HG02981 (cell line): ENCODE measurements at regions not wholly inside any gene's neighbourhood (a gene's known extent, or its start where the extent isn't known, plus 50 kb on each side); places are given as distances from the start of the nearest gene placed in this dataset.
"Not testable (repeated sequence)": the region's sequence is repeated elsewhere in the genome, so short reads cannot be mapped to it uniquely, and the experiment has no call there.

Source experiments
- ATAC-seq: cut with Tn5 transposase; IDR thresholded peaks from one replicate; pipeline ENCODE4 v1.9.1; 2021; ENCODE audit warnings: mild to moderate bottlenecking, moderate library complexity; ENCODE audit not compliant: unreplicated experiment

GRCh38 chr17:52647411-52647810 lies 488.9 kb upstream of the CA10 start:
- ATAC-seq: no peak

- ATAC-seq: no peak
Measured at GRCh38 chr17:52636443-52636842, 477.9 kb upstream of the CA10 start.

DNA sequence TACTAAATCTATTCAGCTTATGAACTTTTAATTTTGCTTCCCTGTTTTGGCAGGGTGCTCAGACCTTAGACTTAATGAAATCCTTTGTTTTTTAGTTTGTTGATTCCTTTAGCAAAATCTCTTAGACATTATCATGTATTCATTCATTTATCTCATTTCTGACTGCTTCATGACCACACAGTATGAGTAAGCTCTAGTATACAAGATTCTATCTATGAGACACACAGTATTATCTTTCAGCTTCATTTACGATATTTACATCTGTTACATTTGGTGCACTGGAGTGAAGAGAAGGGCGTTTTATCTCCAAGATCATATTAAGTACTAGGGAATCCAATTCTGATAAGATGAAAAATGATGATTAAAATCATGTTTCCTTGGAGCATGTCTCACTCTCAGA lies 448.1 kb upstream of the CA10 start:
- no peak for ATAC-seq

DNA sequence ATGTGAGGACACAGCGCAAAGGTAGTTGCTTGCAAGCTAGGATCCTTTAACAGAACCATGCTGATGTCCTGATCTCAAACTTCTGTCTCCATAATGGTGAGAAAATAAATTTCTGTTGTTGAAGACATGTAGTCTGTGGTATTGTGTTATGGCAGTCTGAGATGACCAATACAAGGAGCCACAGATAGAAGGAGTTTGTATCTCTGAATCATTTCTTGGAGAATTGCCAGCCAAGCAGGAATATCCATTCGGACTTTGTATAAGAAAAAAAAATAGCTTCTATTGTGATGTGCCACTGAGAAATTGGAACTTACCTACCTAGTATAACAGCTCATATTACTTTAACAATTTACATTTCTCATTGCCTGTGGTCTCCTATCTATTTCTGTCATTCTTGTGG lies 447.6 kb upstream of the CA10 start:
- no peak for ATAC-seq

DNA sequence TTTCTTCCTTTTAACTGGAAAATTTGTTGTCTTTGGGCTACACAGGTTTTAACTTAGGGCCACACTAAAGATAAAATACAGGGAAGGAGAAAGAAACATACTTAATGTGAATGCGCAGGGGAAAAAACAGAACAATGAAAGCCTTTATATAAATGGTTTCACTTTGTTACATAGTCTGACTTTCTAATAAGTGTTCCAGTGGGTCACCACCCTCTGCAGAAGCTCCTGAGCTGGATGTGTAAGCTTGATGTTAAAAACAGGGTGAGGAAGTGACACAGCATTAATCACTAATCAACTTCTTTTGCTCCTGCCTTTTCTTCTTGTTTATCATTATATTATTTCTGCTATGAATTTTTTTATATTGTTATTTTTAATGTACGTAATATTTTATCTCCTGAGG lies 445.6 kb upstream of the CA10 start:
- ATAC-seq: no peak

GRCh38 chr17:52597452-52598215 lies 439.1 kb upstream of the CA10 start:
- ATAC-seq: not testable (repeated sequence)

DNA sequence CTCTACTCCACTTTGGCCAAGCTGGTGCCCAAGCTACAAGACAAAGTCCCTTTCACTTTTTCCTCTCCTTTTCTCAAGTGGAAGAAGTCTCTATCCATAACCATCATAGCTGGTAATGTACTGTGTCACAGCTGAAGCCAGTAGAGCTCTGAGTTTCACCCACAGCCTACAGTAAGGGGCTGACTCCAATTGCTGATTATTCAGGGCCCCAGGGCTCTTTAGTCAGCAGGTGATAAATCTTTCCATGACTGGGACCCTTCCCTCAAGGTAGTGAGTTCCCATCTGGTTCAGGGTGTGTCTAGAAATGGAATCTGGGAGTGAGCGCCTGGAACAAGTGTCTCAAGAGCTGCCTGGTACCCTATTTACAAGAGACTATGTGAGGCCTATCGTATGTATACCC lies 436.0 kb upstream of the CA10 start:
- no peak for ATAC-seq

- no peak for ATAC-seq
Measured at GRCh38 chr17:52546990-52547389, 388.5 kb upstream of the CA10 start.

GRCh38 chr17:52546493-52546892 lies 388.0 kb upstream of the CA10 start:
- ATAC-seq: no peak

- no peak for ATAC-seq
Measured at GRCh38 chr17:52537421-52537820, 378.9 kb upstream of the CA10 start.

DNA sequence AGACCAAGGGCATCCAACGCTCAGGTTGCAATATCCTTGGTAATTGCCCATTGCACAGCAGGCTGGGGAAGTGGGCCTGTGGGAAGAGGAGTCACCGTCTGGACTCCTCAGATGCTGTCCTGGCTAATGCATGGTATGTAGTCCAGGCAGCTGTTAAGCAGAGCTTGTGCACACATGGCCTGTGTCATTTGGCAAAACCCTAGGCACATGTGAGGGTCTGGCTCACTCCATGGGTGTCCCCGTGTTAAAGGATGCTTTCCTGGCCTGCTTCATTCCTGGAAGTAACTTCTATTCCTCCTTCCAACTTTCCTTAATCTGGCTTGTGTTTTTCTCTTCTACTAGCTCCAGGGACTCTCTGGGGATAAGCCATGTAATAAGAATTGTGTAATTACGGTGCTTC lies 378.0 kb upstream of the CA10 start:
- no peak for ATAC-seq

DNA sequence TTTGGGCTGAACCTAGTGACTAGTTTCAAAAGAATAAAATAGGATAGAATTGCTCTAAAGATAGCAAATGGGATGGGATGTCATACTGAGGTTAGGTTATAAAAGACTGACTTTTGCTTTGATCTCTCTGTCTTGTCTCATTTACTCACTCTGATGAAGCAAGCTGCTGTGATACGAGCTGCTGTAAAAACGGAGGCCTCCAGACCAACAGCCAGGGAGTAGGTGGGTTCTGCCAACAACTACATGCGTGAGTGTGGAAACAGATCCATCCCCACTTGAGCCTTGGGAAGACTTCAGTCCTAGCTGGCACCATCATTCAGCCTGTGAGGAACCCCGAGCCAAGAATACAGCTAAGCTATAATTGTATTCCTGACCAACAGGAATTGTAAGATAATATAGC lies 373.9 kb upstream of the CA10 start:
- no peak for ATAC-seq

DNA sequence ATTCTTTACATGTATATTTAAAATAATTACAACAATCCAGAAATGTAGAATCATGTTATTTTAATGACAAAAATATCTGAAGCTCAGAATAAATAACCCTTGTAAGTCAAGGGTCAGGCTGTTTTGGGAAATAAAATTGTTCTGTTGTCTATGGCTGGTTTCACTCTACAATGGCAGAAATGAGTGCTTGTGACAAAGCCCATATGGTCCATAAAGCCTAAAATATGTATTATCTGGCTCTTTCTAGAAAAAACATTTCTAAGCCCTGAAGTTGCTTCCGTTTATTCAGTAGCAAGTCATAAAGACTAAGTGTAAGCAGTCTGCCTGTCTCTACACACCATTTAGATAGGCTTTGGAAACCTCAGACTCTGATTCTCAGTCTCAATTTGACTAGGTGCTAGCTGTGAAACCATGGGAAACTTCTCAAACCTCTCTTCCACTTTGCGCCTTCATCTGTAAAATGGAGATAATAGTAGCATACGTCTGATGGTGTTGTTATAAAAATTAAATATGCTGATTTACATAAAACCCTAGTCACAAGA lies 365.7 kb upstream of the CA10 start:
- ATAC-seq: no peak

- ATAC-seq: no peak
Measured at GRCh38 chr17:52517176-52517575, 358.7 kb upstream of the CA10 start.

- ATAC-seq: no peak
Measured at GRCh38 chr17:52515927-52516326, 357.4 kb upstream of the CA10 start.

- no peak for ATAC-seq
Measured at GRCh38 chr17:52505601-52506000, 347.1 kb upstream of the CA10 start.

DNA sequence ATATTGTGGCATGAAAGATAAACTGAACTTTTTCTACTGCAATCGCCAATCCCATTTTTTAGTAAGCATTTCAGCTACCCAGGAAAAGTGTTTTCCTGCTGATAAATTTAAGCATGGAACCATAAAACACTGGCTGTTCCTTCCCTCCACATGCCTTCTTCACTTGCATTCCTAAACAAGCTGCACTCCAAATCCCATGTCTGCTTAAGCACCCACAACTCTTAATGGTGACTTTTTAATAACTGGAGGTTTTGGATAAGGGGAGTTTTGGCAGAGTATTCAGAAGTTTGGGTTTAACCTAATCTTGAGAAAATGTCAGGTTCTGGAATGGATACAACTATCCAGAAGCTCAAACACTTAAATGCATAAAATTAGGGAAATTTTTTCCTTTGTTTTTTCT lies 345.6 kb upstream of the CA10 start:
- ATAC-seq: no peak

DNA sequence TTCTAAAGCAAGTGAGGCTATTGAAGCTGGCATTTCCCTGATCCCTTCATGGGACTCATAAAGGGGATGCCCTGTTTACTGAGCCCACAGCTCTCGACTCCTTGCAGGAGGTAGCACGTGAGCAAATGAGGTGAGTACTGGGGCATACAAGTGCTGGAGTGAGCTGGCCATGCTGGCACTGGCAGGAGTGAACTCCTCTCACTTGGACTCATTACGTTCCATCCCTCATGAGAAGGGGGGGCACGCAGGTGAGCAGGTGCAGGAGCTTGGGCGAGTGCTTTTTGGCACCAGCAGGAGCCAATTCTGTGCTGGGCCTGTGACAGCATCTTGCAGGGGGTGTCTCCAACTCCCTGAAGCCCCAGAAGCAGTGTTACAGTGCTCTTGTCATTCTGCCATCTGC lies 337.1 kb upstream of the CA10 start:
- ATAC-seq: no peak

GRCh38 chr17:52482271-52482670 lies 323.8 kb upstream of the CA10 start:
- no peak for ATAC-seq

GRCh38 chr17:52477824-52478699 lies 319.5 kb upstream of the CA10 start:
- no peak for ATAC-seq

- no peak for ATAC-seq
Measured at GRCh38 chr17:52476638-52477313, 318.3 kb upstream of the CA10 start.
